ENCODE measurements at regions not wholly inside any gene's neighbourhood (a gene's known extent, or its start where the extent isn't known, plus 50 kb on each side); places are given as distances from the start of the nearest gene placed in this dataset.

DNA sequence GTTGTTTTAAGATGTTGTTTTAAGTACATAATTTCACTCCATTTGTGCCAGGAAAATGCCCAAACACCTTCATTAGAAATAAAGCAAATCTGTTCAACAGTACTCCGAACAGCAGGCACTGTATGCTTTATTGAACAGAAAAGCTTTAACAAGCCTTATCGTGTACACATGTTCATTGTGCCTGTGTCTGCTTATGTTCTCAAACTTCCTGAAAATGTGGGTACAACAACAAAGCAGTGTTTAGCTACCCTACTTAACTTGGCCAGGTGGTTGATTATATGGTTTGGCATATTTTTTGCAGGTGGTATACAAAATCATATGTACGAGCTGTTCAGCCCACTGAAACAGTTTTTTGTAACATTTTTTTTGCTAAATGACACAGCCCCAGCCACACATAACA is 718.0 kb downstream of the DACH1 start:
- TF ChIP-seq, protein P1, sequence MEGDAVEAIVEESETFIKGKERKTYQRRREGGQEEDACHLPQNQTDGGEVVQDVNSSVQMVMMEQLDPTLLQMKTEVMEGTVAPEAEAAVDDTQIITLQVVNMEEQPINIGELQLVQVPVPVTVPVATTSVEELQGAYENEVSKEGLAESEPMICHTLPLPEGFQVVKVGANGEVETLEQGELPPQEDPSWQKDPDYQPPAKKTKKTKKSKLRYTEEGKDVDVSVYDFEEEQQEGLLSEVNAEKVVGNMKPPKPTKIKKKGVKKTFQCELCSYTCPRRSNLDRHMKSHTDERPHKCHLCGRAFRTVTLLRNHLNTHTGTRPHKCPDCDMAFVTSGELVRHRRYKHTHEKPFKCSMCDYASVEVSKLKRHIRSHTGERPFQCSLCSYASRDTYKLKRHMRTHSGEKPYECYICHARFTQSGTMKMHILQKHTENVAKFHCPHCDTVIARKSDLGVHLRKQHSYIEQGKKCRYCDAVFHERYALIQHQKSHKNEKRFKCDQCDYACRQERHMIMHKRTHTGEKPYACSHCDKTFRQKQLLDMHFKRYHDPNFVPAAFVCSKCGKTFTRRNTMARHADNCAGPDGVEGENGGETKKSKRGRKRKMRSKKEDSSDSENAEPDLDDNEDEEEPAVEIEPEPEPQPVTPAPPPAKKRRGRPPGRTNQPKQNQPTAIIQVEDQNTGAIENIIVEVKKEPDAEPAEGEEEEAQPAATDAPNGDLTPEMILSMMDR (IDR thresholded peaks at IDR 0.05): no peak
- TF ChIP-seq POLR2A (IDR thresholded peaks at IDR 0.05) (no peak), EP300 (IDR thresholded peaks at IDR 0.05) (no peak)

Data from ovary (tissue), 3 donors.